DOHH2 (cell line): ENCODE measurements at regions not wholly inside any gene's neighbourhood (a gene's known extent, or its start where the extent isn't known, plus 50 kb on each side); places are given as distances from the start of the nearest gene placed in this dataset.

Source experiments
- CTCF ChIP-seq: fragments of 200-600 bp; sonication (generic); IDR thresholded peaks from one replicate; pipeline ENCODE4 v1.5.1; 2014; ENCODE audit warnings: antibody characterized with exemption, mild to moderate bottlenecking, low read depth, low read length; ENCODE audit not compliant: poor library complexity, severe bottlenecking
- EZH2phosphoT487 ChIP-seq: fragments of 200-600 bp; sonication (generic); IDR thresholded peaks from 2 replicates; pipeline ENCODE4 v1.6.1; 2017; ENCODE audit warnings: borderline replicate concordance, mild to moderate bottlenecking, antibody characterized with exemption, low read length, moderate library complexity, mixed read lengths

GRCh38 chr2:175690113-175690837 lies 311.8 kb downstream of the LNPK start:
- TF ChIP-seq CTCF (peak; percentile 59), EZH2phosphoT487 (no peak)
